ENCODE measurements at regions not wholly inside any gene's neighbourhood (a gene's known extent, or its start where the extent isn't known, plus 50 kb on each side); places are given as distances from the start of the nearest gene placed in this dataset.

- DNase-seq, result no peak
These were observed 1491.0 kb upstream of the MIR17HG start for GRCh38 chr13:89856512-89856911.

GRCh38 chr13:89857502-89857901 lies 1490.0 kb upstream of the MIR17HG start:
- DNase-seq, result no peak

- DNase-seq, result no peak
These were observed 1485.3 kb upstream of the MIR17HG start for GRCh38 chr13:89862011-89862690.

GRCh38 chr13:89862691-89863036 lies 1484.8 kb upstream of the MIR17HG start:
- DNase-seq, result no peak

GRCh38 chr13:89865164-89866064 lies 1482.1 kb upstream of the MIR17HG start:
- DNase-seq, result no peak

GRCh38 chr13:89869312-89869711 lies 1478.2 kb upstream of the MIR17HG start:
- no peak for DNase-seq

GRCh38 chr13:89878904-89879303 lies 1468.6 kb upstream of the MIR17HG start:
- DNase-seq, result no peak

GRCh38 chr13:89880201-89880600 lies 1467.3 kb upstream of the MIR17HG start:
- DNase-seq, result no peak

- DNase-seq, result no peak
These were observed 1463.5 kb upstream of the MIR17HG start for GRCh38 chr13:89883893-89884448.

GRCh38 chr13:89890806-89891205 lies 1456.7 kb upstream of the MIR17HG start:
- no peak for DNase-seq

- DNase-seq, result no peak
These were observed 1456.1 kb upstream of the MIR17HG start for GRCh38 chr13:89891416-89891815.

GRCh38 chr13:89897681-89898080 lies 1449.8 kb upstream of the MIR17HG start:
- no peak for DNase-seq

- DNase-seq, result no peak
These were observed 1448.0 kb upstream of the MIR17HG start for GRCh38 chr13:89899302-89900103.

- no peak for DNase-seq
These were observed 1447.3 kb upstream of the MIR17HG start for GRCh38 chr13:89900104-89900765.

GRCh38 chr13:89902223-89902622 lies 1445.3 kb upstream of the MIR17HG start:
- no peak for DNase-seq

- DNase-seq, result no peak
These were observed 1444.4 kb upstream of the MIR17HG start for GRCh38 chr13:89903115-89903514.

GRCh38 chr13:89910166-89910565 lies 1437.3 kb upstream of the MIR17HG start:
- DNase-seq, result no peak

- no peak for DNase-seq
These were observed 1430.9 kb upstream of the MIR17HG start for GRCh38 chr13:89916551-89916950.

- no peak for DNase-seq
These were observed 1427.0 kb upstream of the MIR17HG start for GRCh38 chr13:89920461-89920860.

- no peak for DNase-seq
These were observed 1424.4 kb upstream of the MIR17HG start for GRCh38 chr13:89923052-89923451.

GRCh38 chr13:89923736-89924135 lies 1423.8 kb upstream of the MIR17HG start:
- no peak for DNase-seq

GRCh38 chr13:89925107-89925506 lies 1422.4 kb upstream of the MIR17HG start:
- no peak for DNase-seq

GRCh38 chr13:89930861-89931260 lies 1416.6 kb upstream of the MIR17HG start:
- DNase-seq, result no peak

All from DMS79 treated with DMSO at 0.1 percent for 48 hours (cell line).